Mammary epithelial cell (primary cell): ENCODE measurements at regions not wholly inside any gene's neighbourhood (a gene's known extent, or its start where the extent isn't known, plus 50 kb on each side); places are given as distances from the start of the nearest gene placed in this dataset.

Source experiments
- EZH2 ChIP-seq: IDR thresholded peaks from 2 replicates; pipeline ENCODE4 v1.6.1; 2012; ENCODE audit warnings: low read length, inconsistent platforms, borderline replicate concordance
- TF ChIP-seq, protein P1 (sequence below), 2 donors: IDR thresholded peaks in 1 of 2; conservative IDR thresholded peaks in 1 of 2; 2 replicates each; pipeline ENCODE4 v1.5.1; 2011 to 2012; ENCODE audit warnings: inconsistent platforms in 2 of 2, low read length in 2 of 2, mild to moderate bottlenecking in 2 of 2, control low read depth in 1 of 2, low read depth in 1 of 2; ENCODE audit not compliant: insufficient read depth in 1 of 2; ENCODE audit errors: extremely low read depth in 1 of 2

DNA sequence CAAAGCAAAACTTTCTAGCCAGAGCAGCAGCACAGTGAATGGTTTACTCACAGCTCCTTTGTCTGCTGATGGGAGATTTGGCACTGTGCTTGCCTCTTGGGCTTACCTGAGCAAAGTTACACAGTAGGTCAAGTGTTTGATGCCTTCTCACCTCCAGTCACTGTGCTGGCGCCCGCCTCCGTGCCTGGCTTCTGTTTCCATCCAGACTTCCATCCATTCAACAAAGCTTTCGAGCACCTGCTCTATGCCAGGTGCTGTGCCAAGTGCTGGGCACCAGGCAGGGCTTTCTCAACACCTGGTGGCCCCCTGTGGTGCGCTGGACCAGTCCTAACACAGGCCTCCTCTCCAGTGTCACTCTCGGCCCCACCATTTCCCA, 199.2 kb upstream of the EEA1 start:
- TF ChIP-seq, protein P1, sequence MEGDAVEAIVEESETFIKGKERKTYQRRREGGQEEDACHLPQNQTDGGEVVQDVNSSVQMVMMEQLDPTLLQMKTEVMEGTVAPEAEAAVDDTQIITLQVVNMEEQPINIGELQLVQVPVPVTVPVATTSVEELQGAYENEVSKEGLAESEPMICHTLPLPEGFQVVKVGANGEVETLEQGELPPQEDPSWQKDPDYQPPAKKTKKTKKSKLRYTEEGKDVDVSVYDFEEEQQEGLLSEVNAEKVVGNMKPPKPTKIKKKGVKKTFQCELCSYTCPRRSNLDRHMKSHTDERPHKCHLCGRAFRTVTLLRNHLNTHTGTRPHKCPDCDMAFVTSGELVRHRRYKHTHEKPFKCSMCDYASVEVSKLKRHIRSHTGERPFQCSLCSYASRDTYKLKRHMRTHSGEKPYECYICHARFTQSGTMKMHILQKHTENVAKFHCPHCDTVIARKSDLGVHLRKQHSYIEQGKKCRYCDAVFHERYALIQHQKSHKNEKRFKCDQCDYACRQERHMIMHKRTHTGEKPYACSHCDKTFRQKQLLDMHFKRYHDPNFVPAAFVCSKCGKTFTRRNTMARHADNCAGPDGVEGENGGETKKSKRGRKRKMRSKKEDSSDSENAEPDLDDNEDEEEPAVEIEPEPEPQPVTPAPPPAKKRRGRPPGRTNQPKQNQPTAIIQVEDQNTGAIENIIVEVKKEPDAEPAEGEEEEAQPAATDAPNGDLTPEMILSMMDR (conservative IDR thresholded peaks at IDR 0.05 in 1 of 2, IDR thresholded peaks at IDR 0.05 in 1 of 2; ENCODE audit: extremely low read depth in 1 of 2, insufficient read depth in 1 of 2, low read depth in 1 of 2, low read length in 2 of 2), result no peak
- no peak for TF ChIP-seq EZH2
